ENCODE measurements at regions not wholly inside any gene's neighbourhood (a gene's known extent, or its start where the extent isn't known, plus 50 kb on each side); places are given as distances from the start of the nearest gene placed in this dataset.

- H3K27me3 Mint-ChIP-seq (ENCODE audit: unreplicated experiment): no peaks in the 10 kb centered on the region
- no peak overlapping the region for H3K27ac Mint-ChIP-seq (ENCODE audit: unreplicated experiment)
- peaks cover 6% of the 10 kb centered on the region for H3K4me1 Mint-ChIP-seq (ENCODE audit: unreplicated experiment)
- DNase-seq (ENCODE audit: extremely low spot score, unreplicated experiment): no peak
- H3K9me3 Mint-ChIP-seq (ENCODE audit: unreplicated experiment): no peaks in the 10 kb centered on the region
- no peak overlapping the region for H3K4me3 Mint-ChIP-seq (ENCODE audit: unreplicated experiment)
- H3K36me3 Mint-ChIP-seq (ENCODE audit: unreplicated experiment): no peaks in the 10 kb centered on the region
- no peak for TF ChIP-seq CTCF (IDR thresholded peaks at IDR 0.05)
Observed at GRCh38 chr12:42981379-42981778, 391.8 kb upstream of the PRICKLE1 start.

GRCh38 chr12:42980441-42980840 lies 390.9 kb upstream of the PRICKLE1 start:
- Mint-ChIP-seq H3K36me3 (ENCODE audit: unreplicated experiment) (no peaks in the 10 kb centered on the region), H3K27me3 (ENCODE audit: unreplicated experiment) (no peaks in the 10 kb centered on the region), H3K4me3 (ENCODE audit: unreplicated experiment) (no peak overlapping the region), H3K27ac (ENCODE audit: unreplicated experiment) (no peak overlapping the region), H3K9me3 (ENCODE audit: unreplicated experiment) (no peaks in the 10 kb centered on the region), H3K4me1 (ENCODE audit: unreplicated experiment) (peaks cover 6% of the 10 kb centered on the region)
- DNase-seq (ENCODE audit: extremely low spot score, unreplicated experiment): no peak
- TF ChIP-seq CTCF (IDR thresholded peaks at IDR 0.05): no peak

DNA sequence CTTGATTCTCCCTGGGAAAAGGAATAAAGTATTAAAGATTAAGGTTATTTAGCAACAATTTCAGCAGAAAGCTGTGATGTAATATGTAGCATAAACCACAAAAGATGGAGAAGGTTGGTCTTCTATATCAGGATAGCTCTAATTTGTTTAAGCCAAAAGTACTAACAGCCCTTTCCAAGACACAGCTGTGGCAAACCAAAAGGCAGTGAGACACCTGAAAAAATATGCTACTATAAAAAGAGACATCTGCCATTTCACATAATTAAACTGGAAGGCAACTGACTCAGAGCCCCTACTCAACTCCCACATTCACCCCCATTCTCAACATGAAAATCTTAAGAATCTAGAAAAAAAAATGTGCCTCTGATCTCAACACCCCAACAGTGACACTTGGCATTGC lies 390.2 kb upstream of the PRICKLE1 start:
- DNase-seq (ENCODE audit: extremely low spot score, unreplicated experiment): no peak
- Mint-ChIP-seq H3K27ac (ENCODE audit: unreplicated experiment) (no peak overlapping the region), H3K4me1 (ENCODE audit: unreplicated experiment) (peaks cover 6% of the 10 kb centered on the region), H3K36me3 (ENCODE audit: unreplicated experiment) (no peaks in the 10 kb centered on the region), H3K9me3 (ENCODE audit: unreplicated experiment) (no peaks in the 10 kb centered on the region), H3K4me3 (ENCODE audit: unreplicated experiment) (no peak overlapping the region), H3K27me3 (ENCODE audit: unreplicated experiment) (no peaks in the 10 kb centered on the region)
- no peak for TF ChIP-seq CTCF (IDR thresholded peaks at IDR 0.05)

- Mint-ChIP-seq H3K36me3 (ENCODE audit: unreplicated experiment) (peaks cover 1% of the 10 kb centered on the region), H3K4me3 (ENCODE audit: unreplicated experiment) (no peak overlapping the region), H3K9me3 (ENCODE audit: unreplicated experiment) (no peaks in the 10 kb centered on the region), H3K4me1 (ENCODE audit: unreplicated experiment) (peaks cover 8% of the 10 kb centered on the region), H3K27ac (ENCODE audit: unreplicated experiment) (no peak overlapping the region), H3K27me3 (ENCODE audit: unreplicated experiment) (no peaks in the 10 kb centered on the region)
- TF ChIP-seq CTCF (IDR thresholded peaks at IDR 0.05): no peak
- DNase-seq (ENCODE audit: extremely low spot score, unreplicated experiment): no peak
Observed at GRCh38 chr12:42978708-42979107, 389.2 kb upstream of the PRICKLE1 start.

DNA sequence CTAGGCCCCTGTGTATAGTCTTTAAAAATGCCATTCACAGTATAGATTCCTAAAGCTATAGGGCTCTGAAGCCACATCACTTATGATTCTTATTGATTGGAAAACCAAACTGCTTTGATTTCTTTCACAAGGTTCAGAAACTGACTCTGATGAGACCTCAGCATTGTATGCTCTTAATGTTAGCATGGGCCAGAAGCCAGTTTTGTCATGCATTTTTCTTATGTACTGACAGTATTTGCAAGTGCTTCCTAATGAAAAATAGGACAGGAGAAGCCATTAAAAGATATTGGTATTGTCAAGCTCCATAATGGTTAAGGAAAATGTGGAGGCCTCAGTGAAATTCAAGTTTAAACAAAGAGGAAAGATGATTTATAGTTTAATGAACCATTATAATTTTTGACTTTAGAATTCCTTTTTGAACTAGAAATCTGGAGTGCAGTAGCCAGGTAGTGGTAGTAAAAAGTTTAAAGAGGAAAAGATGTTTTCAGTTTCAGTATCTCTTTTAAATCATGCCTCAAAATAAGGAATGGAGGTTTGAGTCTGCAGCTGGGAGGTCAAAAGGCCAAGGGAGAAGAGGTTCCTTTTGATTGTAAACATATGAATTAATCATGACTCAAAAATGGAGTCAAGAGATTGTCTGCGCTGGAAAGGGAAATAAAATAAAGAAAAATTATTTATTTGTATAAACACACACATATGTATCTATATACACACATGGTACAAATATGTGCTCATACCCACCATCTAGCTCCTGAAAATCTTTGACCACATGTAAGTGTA lies 388.1 kb upstream of the PRICKLE1 start:
- H3K4me3 Mint-ChIP-seq (ENCODE audit: unreplicated experiment): no peak overlapping the region
- peaks cover 1% of the 10 kb centered on the region for H3K36me3 Mint-ChIP-seq (ENCODE audit: unreplicated experiment)
- H3K4me1 Mint-ChIP-seq (ENCODE audit: unreplicated experiment): peaks cover 8% of the 10 kb centered on the region
- no peaks in the 10 kb centered on the region for H3K27me3 Mint-ChIP-seq (ENCODE audit: unreplicated experiment)
- DNase-seq (ENCODE audit: extremely low spot score, unreplicated experiment): no peak
- TF ChIP-seq CTCF (IDR thresholded peaks at IDR 0.05): no peak
- no peaks in the 10 kb centered on the region for H3K9me3 Mint-ChIP-seq (ENCODE audit: unreplicated experiment)
- no peak overlapping the region for H3K27ac Mint-ChIP-seq (ENCODE audit: unreplicated experiment)

Data from osteocyte (in vitro differentiated cells).